ENCODE measurements at regions not wholly inside any gene's neighbourhood (a gene's known extent, or its start where the extent isn't known, plus 50 kb on each side); places are given as distances from the start of the nearest gene placed in this dataset.
A peak's percentile ranks its signal among the peaks of the same experiment; 100 is the strongest.

DNA sequence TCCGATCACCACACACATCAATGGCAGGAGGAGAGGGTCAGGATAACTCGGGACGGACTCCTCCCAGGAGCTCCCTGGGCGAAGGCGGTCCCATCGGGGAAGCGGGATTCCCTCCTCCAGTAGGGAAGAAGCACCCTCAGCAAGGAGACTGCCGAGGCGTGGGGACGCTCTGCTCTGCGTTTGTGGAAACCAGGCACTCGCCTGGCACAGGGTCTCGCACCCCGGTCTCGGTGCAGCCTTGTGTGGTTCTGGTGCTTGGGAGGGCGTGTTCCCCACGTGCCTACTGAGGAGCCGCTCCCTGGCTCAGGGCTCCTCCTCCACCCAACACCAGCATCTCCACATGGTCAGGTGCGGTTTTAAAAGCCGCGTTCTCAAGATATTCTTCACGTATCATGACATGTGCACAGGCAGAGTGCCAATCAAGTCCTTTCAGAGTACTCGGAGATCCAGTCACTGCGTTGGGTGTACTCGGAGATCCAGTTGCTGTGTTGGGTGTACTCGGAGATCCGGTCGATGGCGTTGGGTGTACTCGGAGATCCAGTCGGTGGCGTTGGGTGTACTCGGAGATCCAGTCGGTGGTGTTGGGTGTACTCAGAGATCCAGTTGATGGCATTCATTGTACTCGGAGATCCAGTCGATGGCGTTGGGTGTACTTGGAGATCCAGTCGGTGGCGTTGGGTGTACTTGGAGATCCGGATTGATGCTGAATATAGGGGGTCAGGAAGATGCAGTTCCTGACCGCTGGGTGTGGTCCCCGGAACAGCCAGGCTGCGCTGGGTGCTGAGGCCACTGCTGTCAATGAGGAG lies 117.5 kb downstream of the RTP5 start:
- no peak for TF ChIP-seq TEAD4 (IDR thresholded peaks at IDR 0.05)
- TF ChIP-seq USF1 (IDR thresholded peaks at IDR 0.05) = no peak
- no peak for TF ChIP-seq NFIC (IDR thresholded peaks at IDR 0.05)
- no peak for TF ChIP-seq TCF12 (IDR thresholded peaks at IDR 0.05; ENCODE audit: low read depth)
- TF ChIP-seq EGR1 (IDR thresholded peaks at IDR 0.05) = no peak
- no peak for TF ChIP-seq EP300 (IDR thresholded peaks at IDR 0.05; ENCODE audit: borderline replicate concordance)
- no peak for TF ChIP-seq TAF1 (IDR thresholded peaks at IDR 0.05; ENCODE audit: low read depth)
- TF ChIP-seq CREB1 (IDR thresholded peaks at IDR 0.05; ENCODE audit: low read depth) = no peak
- no peak for TF ChIP-seq YY1 (IDR thresholded peaks at IDR 0.05; ENCODE audit: low read depth)
- no peak for TF ChIP-seq MAX (IDR thresholded peaks at IDR 0.05)

GRCh38 chr2:241987726-241988125 lies 118.2 kb downstream of the RTP5 start:
- TF ChIP-seq FOXM1 (IDR thresholded peaks at IDR 0.05; ENCODE audit: borderline replicate concordance, low read depth) (no peak), TEAD4 (IDR thresholded peaks at IDR 0.05) (no peak), TAF1 (IDR thresholded peaks at IDR 0.05; ENCODE audit: low read depth) (no peak)

GRCh38 chr2:241988146-241988545 lies 118.6 kb downstream of the RTP5 start:
- no peak for TF ChIP-seq USF1 (IDR thresholded peaks at IDR 0.05)
- TF ChIP-seq, protein P1, sequence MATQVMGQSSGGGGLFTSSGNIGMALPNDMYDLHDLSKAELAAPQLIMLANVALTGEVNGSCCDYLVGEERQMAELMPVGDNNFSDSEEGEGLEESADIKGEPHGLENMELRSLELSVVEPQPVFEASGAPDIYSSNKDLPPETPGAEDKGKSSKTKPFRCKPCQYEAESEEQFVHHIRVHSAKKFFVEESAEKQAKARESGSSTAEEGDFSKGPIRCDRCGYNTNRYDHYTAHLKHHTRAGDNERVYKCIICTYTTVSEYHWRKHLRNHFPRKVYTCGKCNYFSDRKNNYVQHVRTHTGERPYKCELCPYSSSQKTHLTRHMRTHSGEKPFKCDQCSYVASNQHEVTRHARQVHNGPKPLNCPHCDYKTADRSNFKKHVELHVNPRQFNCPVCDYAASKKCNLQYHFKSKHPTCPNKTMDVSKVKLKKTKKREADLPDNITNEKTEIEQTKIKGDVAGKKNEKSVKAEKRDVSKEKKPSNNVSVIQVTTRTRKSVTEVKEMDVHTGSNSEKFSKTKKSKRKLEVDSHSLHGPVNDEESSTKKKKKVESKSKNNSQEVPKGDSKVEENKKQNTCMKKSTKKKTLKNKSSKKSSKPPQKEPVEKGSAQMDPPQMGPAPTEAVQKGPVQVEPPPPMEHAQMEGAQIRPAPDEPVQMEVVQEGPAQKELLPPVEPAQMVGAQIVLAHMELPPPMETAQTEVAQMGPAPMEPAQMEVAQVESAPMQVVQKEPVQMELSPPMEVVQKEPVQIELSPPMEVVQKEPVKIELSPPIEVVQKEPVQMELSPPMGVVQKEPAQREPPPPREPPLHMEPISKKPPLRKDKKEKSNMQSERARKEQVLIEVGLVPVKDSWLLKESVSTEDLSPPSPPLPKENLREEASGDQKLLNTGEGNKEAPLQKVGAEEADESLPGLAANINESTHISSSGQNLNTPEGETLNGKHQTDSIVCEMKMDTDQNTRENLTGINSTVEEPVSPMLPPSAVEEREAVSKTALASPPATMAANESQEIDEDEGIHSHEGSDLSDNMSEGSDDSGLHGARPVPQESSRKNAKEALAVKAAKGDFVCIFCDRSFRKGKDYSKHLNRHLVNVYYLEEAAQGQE (IDR thresholded peaks at IDR 0.05; ENCODE audit: low read depth) = no peak
- TF ChIP-seq EP300 (IDR thresholded peaks at IDR 0.05; ENCODE audit: borderline replicate concordance) = no peak
- no peak for TF ChIP-seq CEBPB (IDR thresholded peaks at IDR 0.05)
- TF ChIP-seq YY1 (IDR thresholded peaks at IDR 0.05; ENCODE audit: low read depth) = no peak
- no peak for TF ChIP-seq ZBTB7A (IDR thresholded peaks at IDR 0.05; ENCODE audit: low read depth)
- TF ChIP-seq NFIC (IDR thresholded peaks at IDR 0.05) = no peak
- TF ChIP-seq CREB1 (IDR thresholded peaks at IDR 0.05; ENCODE audit: low read depth) = no peak
- TF ChIP-seq EGR1 (IDR thresholded peaks at IDR 0.05) = no peak
- no peak for TF ChIP-seq FOXM1 (IDR thresholded peaks at IDR 0.05; ENCODE audit: borderline replicate concordance, low read depth)

- TF ChIP-seq TAF1 (IDR thresholded peaks at IDR 0.05; ENCODE audit: low read depth) (no peak), EGR1 (IDR thresholded peaks at IDR 0.05) (no peak), TCF12 (IDR thresholded peaks at IDR 0.05; ENCODE audit: low read depth) (0 out of 2 replicates have a peak, but pooled peaks have one; percentile 28)
Observed at GRCh38 chr2:241989074-241989473, 119.5 kb downstream of the RTP5 start.

GRCh38 chr2:241990466-241990865 lies 120.9 kb downstream of the RTP5 start:
- no peak for TF ChIP-seq EP300 (IDR thresholded peaks at IDR 0.05; ENCODE audit: borderline replicate concordance)
- TF ChIP-seq TEAD4 (IDR thresholded peaks at IDR 0.05) = no peak
- TF ChIP-seq FOXM1 (IDR thresholded peaks at IDR 0.05; ENCODE audit: borderline replicate concordance, low read depth) = no peak
- no peak for TF ChIP-seq MAX (IDR thresholded peaks at IDR 0.05)
- no peak for TF ChIP-seq TCF12 (IDR thresholded peaks at IDR 0.05; ENCODE audit: low read depth)
- no peak for TF ChIP-seq ZBTB7A (IDR thresholded peaks at IDR 0.05; ENCODE audit: low read depth)
- TF ChIP-seq RAD21 (IDR thresholded peaks at IDR 0.05; ENCODE audit: low read depth) = no peak
- no peak for TF ChIP-seq USF1 (IDR thresholded peaks at IDR 0.05)
- TF ChIP-seq TAF1 (IDR thresholded peaks at IDR 0.05; ENCODE audit: low read depth) = no peak
- no peak for TF ChIP-seq CREB1 (IDR thresholded peaks at IDR 0.05; ENCODE audit: low read depth)
- no peak for TF ChIP-seq YY1 (IDR thresholded peaks at IDR 0.05; ENCODE audit: low read depth)
- TF ChIP-seq CEBPB (IDR thresholded peaks at IDR 0.05) = no peak
- TF ChIP-seq, protein P1 (IDR thresholded peaks at IDR 0.05; ENCODE audit: low read depth) = no peak
- no peak for TF ChIP-seq EGR1 (IDR thresholded peaks at IDR 0.05)

DNA sequence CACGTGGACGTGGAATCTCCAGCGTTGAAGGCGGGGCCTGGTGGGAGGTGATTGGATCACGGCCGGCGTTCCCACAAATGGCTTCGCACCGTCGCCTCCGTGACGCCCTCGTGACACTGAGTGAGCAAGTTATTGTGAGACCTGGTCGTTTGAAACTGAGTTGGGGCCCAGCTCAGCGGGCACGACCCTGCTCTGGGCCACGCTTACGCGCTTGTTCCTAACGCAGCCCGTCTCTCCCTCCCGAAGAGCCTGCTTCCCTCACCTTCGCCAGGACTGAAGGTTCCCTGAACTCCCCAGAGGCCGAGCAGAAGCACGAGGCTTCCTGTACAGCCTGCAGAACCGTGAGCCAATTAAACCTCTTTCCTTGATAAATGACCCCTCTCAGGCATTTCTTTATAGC lies 121.8 kb downstream of the RTP5 start:
- TF ChIP-seq FOXM1 (IDR thresholded peaks at IDR 0.05; ENCODE audit: borderline replicate concordance, low read depth) (no peak), ZBTB7A (IDR thresholded peaks at IDR 0.05; ENCODE audit: low read depth) (no peak), YY1 (IDR thresholded peaks at IDR 0.05; ENCODE audit: low read depth) (no peak), MAX (IDR thresholded peaks at IDR 0.05) (peak; percentile 57)

All from Ishikawa (cell line).